ENCODE measurements at regions not wholly inside any gene's neighbourhood (a gene's known extent, or its start where the extent isn't known, plus 50 kb on each side); places are given as distances from the start of the nearest gene placed in this dataset. TPM values are rescaled to one million over a fixed set of nuclear protein-coding genes. Genes with fewer than 3 reads are reported as not detected.

GRCh38 chr4:61149278-61149677, 50.8 kb upstream of the ADGRL3 start:
- Mint-ChIP-seq H3K27ac (ENCODE audit: unreplicated experiment) (no peak overlapping the region), H3K4me3 (ENCODE audit: low read depth, unreplicated experiment) (no peak overlapping the region), H3K9me3 (ENCODE audit: low read depth, unreplicated experiment) (peaks cover 4% of the 10 kb centered on the region), H3K36me3 (ENCODE audit: insufficient read depth, unreplicated experiment) (no peaks in the 10 kb centered on the region), H3K27me3 (ENCODE audit: unreplicated experiment) (no peaks in the 10 kb centered on the region), H3K4me1 (ENCODE audit: low read depth, unreplicated experiment) (no peaks in the 10 kb centered on the region)
- CTCF ChIA-PET = no interaction called here
- DNase-seq = no peak
- no TSS peak for BruUV-seq (replicated peaks)
- TF ChIP-seq CTCF (IDR thresholded peaks at IDR 0.05; ENCODE audit: unreplicated experiment) = no peak
- intact Hi-C loops (cut with micrococcal nuclease; ENCODE audit: unreplicated experiment) = no loop called here

Small RNA genes in the stretch of these regions (microRNA-seq; reads per million reads assigned to microRNA genes)
- not detected for gene MIR548AG1

Data from Calu3 (cell line).